ENCODE measurements at regions not wholly inside any gene's neighbourhood (a gene's known extent, or its start where the extent isn't known, plus 50 kb on each side); places are given as distances from the start of the nearest gene placed in this dataset.

DNA sequence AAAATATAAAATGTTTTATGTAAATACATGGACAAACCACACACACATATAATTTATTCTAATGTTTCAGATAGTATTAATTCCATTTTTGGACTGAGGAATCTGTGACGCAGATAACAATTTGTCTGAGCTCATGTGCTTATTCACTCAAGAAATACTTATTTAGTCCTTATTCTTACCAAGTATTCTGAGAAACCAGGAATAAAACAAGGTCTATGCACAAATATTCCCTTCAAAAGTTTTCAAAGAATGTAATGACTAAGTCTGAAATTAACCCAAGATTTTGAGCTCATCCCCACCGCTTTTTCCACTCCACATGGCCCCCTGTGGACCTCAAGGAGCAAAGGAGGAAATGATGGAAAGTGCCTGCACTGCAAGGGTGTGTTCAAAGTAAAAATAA, 1022.3 kb downstream of the EFNA5 start:
- Histone ChIP-seq H3K9me3 (ENCODE audit: insufficient read depth, low read depth, low read length) (no peaks in the 10 kb centered on the region), H3K79me2 (ENCODE audit: insufficient read depth, low read length) (no peaks in the 10 kb centered on the region), H2AFZ (ENCODE audit: low read depth, low read length) (no peak overlapping the region), H4K20me1 (ENCODE audit: insufficient read depth, low read length) (no peaks in the 10 kb centered on the region), H3K27me3 (ENCODE audit: insufficient read depth, low read length) (no peaks in the 10 kb centered on the region), H3K9ac (ENCODE audit: low read length) (no peak overlapping the region), H3K27ac (ENCODE audit: low read depth, low read length) (no peak overlapping the region), H3K36me3 (ENCODE audit: insufficient read depth, low read length) (no peaks in the 10 kb centered on the region), H3K4me1 (ENCODE audit: insufficient read depth, low read length) (no peaks in the 10 kb centered on the region), H3K4me3 (ENCODE audit: insufficient read depth, low read depth, low read length) (no peak overlapping the region), H3K4me2 (ENCODE audit: low read length) (no peak overlapping the region)
- peak overlapping the region; percentile 38 for H3K27ac Mint-ChIP-seq (ENCODE audit: unreplicated experiment)
- peaks cover 9% of the 10 kb centered on the region for H3K9me3 Mint-ChIP-seq (ENCODE audit: unreplicated experiment)
- DNase-seq (ENCODE audit: low read depth): peak; percentile 4
- no peak overlapping the region for H3K4me3 Mint-ChIP-seq (ENCODE audit: unreplicated experiment)
- TF ChIP-seq, protein P1, sequence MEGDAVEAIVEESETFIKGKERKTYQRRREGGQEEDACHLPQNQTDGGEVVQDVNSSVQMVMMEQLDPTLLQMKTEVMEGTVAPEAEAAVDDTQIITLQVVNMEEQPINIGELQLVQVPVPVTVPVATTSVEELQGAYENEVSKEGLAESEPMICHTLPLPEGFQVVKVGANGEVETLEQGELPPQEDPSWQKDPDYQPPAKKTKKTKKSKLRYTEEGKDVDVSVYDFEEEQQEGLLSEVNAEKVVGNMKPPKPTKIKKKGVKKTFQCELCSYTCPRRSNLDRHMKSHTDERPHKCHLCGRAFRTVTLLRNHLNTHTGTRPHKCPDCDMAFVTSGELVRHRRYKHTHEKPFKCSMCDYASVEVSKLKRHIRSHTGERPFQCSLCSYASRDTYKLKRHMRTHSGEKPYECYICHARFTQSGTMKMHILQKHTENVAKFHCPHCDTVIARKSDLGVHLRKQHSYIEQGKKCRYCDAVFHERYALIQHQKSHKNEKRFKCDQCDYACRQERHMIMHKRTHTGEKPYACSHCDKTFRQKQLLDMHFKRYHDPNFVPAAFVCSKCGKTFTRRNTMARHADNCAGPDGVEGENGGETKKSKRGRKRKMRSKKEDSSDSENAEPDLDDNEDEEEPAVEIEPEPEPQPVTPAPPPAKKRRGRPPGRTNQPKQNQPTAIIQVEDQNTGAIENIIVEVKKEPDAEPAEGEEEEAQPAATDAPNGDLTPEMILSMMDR (IDR thresholded peaks at IDR 0.05; ENCODE audit: insufficient read depth, low read depth, low read length): no peak
- no peak for TF ChIP-seq EZH2 (IDR thresholded peaks at IDR 0.05; ENCODE audit: insufficient read depth, low read length)
- H3K36me3 Mint-ChIP-seq (ENCODE audit: low read depth, unreplicated experiment): peaks cover 5% of the 10 kb centered on the region
- no peak for FAIRE-seq
- H3K4me1 Mint-ChIP-seq (ENCODE audit: low read depth, unreplicated experiment): peaks cover 2% of the 10 kb centered on the region
- no peaks in the 10 kb centered on the region for H3K27me3 Mint-ChIP-seq (ENCODE audit: low read depth, unreplicated experiment)

DNA sequence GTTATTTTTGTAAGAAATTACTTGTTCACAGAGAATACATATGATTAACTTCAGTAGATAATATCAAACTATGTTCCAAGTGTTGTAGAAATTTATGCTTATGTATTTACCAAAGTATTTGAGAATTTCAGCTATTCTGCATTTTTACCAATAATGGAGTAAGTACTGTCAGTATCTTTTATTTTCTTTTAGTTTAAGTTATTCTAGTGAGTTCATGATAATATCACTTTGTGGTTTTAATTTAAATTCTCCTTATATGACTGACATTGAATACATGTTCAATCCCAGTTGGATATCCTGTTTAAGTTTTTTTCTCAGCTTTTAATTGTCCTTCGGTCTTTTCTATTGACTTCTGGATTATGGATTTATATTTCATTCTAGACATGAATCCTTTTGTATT, 1024.6 kb downstream of the EFNA5 start:
- H3K36me3 Mint-ChIP-seq (ENCODE audit: low read depth, unreplicated experiment): no peaks in the 10 kb centered on the region
- H3K4me1 Mint-ChIP-seq (ENCODE audit: low read depth, unreplicated experiment): peaks cover 2% of the 10 kb centered on the region
- Histone ChIP-seq H3K27ac (ENCODE audit: low read depth, low read length) (no peak overlapping the region), H2AFZ (ENCODE audit: low read depth, low read length) (no peak overlapping the region), H3K36me3 (ENCODE audit: insufficient read depth, low read length) (no peaks in the 10 kb centered on the region), H3K9ac (ENCODE audit: low read length) (no peak overlapping the region), H3K27me3 (ENCODE audit: insufficient read depth, low read length) (no peaks in the 10 kb centered on the region), H3K9me3 (ENCODE audit: insufficient read depth, low read depth, low read length) (no peaks in the 10 kb centered on the region), H3K79me2 (ENCODE audit: insufficient read depth, low read length) (no peaks in the 10 kb centered on the region), H3K4me3 (ENCODE audit: insufficient read depth, low read depth, low read length) (no peak overlapping the region), H3K4me1 (ENCODE audit: insufficient read depth, low read length) (no peaks in the 10 kb centered on the region), H4K20me1 (ENCODE audit: insufficient read depth, low read length) (no peaks in the 10 kb centered on the region), H3K4me2 (ENCODE audit: low read length) (no peak overlapping the region)
- no peak for TF ChIP-seq EZH2 (IDR thresholded peaks at IDR 0.05; ENCODE audit: insufficient read depth, low read length)
- TF ChIP-seq, protein P1 (IDR thresholded peaks at IDR 0.05; ENCODE audit: insufficient read depth, low read depth, low read length): no peak
- H3K9me3 Mint-ChIP-seq (ENCODE audit: unreplicated experiment): no peaks in the 10 kb centered on the region
- FAIRE-seq (no peak), DNase-seq (ENCODE audit: low read depth) (no peak)
- no peak overlapping the region for H3K27ac Mint-ChIP-seq (ENCODE audit: unreplicated experiment)
- no peaks in the 10 kb centered on the region for H3K27me3 Mint-ChIP-seq (ENCODE audit: low read depth, unreplicated experiment)
- H3K4me3 Mint-ChIP-seq (ENCODE audit: unreplicated experiment): no peak overlapping the region

DNA sequence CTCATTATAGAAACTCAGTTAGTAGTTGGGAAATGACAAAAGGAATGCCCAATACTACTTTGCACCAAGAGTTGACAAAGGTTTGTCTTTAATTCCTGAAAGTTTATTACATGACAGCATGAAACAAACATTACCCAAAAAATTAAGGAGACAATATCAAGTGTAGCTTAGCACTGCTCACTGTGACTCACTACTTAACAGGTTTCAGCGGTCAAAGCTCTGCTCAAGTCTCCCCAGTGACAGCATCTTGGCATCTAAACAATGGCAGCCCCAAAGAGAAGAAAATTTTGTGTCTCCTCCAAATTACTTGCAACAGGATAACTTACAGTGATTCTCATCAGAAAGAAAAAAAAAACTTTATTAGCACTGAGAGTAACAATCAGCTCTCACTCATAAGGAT, 1030.2 kb downstream of the EFNA5 start:
- DNase-seq (ENCODE audit: low read depth): no peak
- FAIRE-seq: no peak
- no peak overlapping the region for H3K4me3 ChIP-seq (ENCODE audit: insufficient read depth, low read depth, low read length)
- no peaks in the 10 kb centered on the region for H3K4me1 ChIP-seq (ENCODE audit: insufficient read depth, low read length)
- H2AFZ ChIP-seq (ENCODE audit: low read depth, low read length): no peak overlapping the region
- Mint-ChIP-seq H3K27me3 (ENCODE audit: low read depth, unreplicated experiment) (no peaks in the 10 kb centered on the region), H3K9me3 (ENCODE audit: unreplicated experiment) (peaks cover 4% of the 10 kb centered on the region), H3K4me3 (ENCODE audit: unreplicated experiment) (no peak overlapping the region), H3K4me1 (ENCODE audit: low read depth, unreplicated experiment) (no peaks in the 10 kb centered on the region), H3K36me3 (ENCODE audit: low read depth, unreplicated experiment) (no peaks in the 10 kb centered on the region), H3K27ac (ENCODE audit: unreplicated experiment) (no peak overlapping the region)
- H3K27ac ChIP-seq (ENCODE audit: low read depth, low read length): no peak overlapping the region
- no peaks in the 10 kb centered on the region for H3K9me3 ChIP-seq (ENCODE audit: insufficient read depth, low read depth, low read length)
- no peaks in the 10 kb centered on the region for H3K27me3 ChIP-seq (ENCODE audit: insufficient read depth, low read length)
- TF ChIP-seq, protein P1 (IDR thresholded peaks at IDR 0.05; ENCODE audit: insufficient read depth, low read depth, low read length): no peak
- TF ChIP-seq EZH2 (IDR thresholded peaks at IDR 0.05; ENCODE audit: insufficient read depth, low read length): no peak
- no peaks in the 10 kb centered on the region for H3K79me2 ChIP-seq (ENCODE audit: insufficient read depth, low read length)
- no peak overlapping the region for H3K9ac ChIP-seq (ENCODE audit: low read length)
- H4K20me1 ChIP-seq (ENCODE audit: insufficient read depth, low read length): no peaks in the 10 kb centered on the region
- no peak overlapping the region for H3K4me2 ChIP-seq (ENCODE audit: low read length)
- no peaks in the 10 kb centered on the region for H3K36me3 ChIP-seq (ENCODE audit: insufficient read depth, low read length)

Measured in astrocyte (in vitro differentiated cells and primary cell).